ENCODE measurements at regions not wholly inside any gene's neighbourhood (a gene's known extent, or its start where the extent isn't known, plus 50 kb on each side); places are given as distances from the start of the nearest gene placed in this dataset.
"Not testable (repeated sequence)": the region's sequence is repeated elsewhere in the genome, so short reads cannot be mapped to it uniquely, and the experiment has no call there.

GRCh38 chr9:62864481-62865469 is 1674.9 kb downstream of the SPATA31A7 start:
- H3F3A ChIP-seq (ENCODE audit: low read depth); H3K36me3 ChIP-seq; H3K36me3 Mint-ChIP-seq; H3K4me1 ChIP-seq; H3K27ac Mint-ChIP-seq; H3K79me2 ChIP-seq (ENCODE audit: low read depth); H3K9me3 ChIP-seq (ENCODE audit: low read depth); H3K4me1 Mint-ChIP-seq; H3K9me3 Mint-ChIP-seq; H3K27ac ChIP-seq; H3K9ac ChIP-seq: not testable (repeated sequence)
- H3K27me3 Mint-ChIP-seq (ENCODE audit: insufficient read depth, low read depth), result peaks cover 60% of the 10 kb centered on the region
- peak overlapping the region; percentile 18 for H3K4me3 ChIP-seq
- peaks cover 10% of the 10 kb centered on the region for H4K20me1 ChIP-seq (ENCODE audit: low read depth)
- TF ChIP-seq EZH2 (IDR thresholded peaks at IDR 0.05), result peak; percentile 77
- TF ChIP-seq EZH2phosphoT487 (IDR thresholded peaks at IDR 0.05), result peak; percentile 74
- peak overlapping the region; percentile 39 for H3K4me3 Mint-ChIP-seq
- H3K4me2 ChIP-seq, result peak overlapping the region; percentile 27
- peak overlapping the region; percentile 68 for H2AFZ ChIP-seq (replicated peaks)
- peak; percentile 83 for DNase-seq (ENCODE audit: low spot score)
- peaks cover 97% of the 10 kb centered on the region for H3K27me3 ChIP-seq

- H3K79me2 ChIP-seq (ENCODE audit: low read depth); H3K4me3 Mint-ChIP-seq; H3K36me3 ChIP-seq; H3K4me3 ChIP-seq; H3F3A ChIP-seq (ENCODE audit: low read depth); DNase-seq (ENCODE audit: low spot score); H3K36me3 Mint-ChIP-seq; H3K4me1 Mint-ChIP-seq; H3K9me3 ChIP-seq (ENCODE audit: low read depth); H3K4me2 ChIP-seq; H3K4me1 ChIP-seq; H4K20me1 ChIP-seq (ENCODE audit: low read depth); H3K27ac ChIP-seq; H3K27ac Mint-ChIP-seq; H3K9me3 Mint-ChIP-seq; H3K9ac ChIP-seq; H2AFZ ChIP-seq (replicated peaks): not testable (repeated sequence)
- peaks cover 41% of the 10 kb centered on the region for H3K27me3 Mint-ChIP-seq (ENCODE audit: insufficient read depth, low read depth)
- H3K27me3 ChIP-seq, result peaks cover 97% of the 10 kb centered on the region
Measured at GRCh38 chr9:62869061-62869460, 1679.2 kb downstream of the SPATA31A7 start.

- H3K27ac Mint-ChIP-seq; H3K4me3 Mint-ChIP-seq; H3F3A ChIP-seq (ENCODE audit: low read depth); H3K36me3 Mint-ChIP-seq; H3K9me3 Mint-ChIP-seq; H2AFZ ChIP-seq (replicated peaks); H3K9ac ChIP-seq; H4K20me1 ChIP-seq (ENCODE audit: low read depth); H3K4me1 Mint-ChIP-seq; H3K9me3 ChIP-seq (ENCODE audit: low read depth); H3K4me2 ChIP-seq; H3K27ac ChIP-seq; H3K4me3 ChIP-seq; H3K36me3 ChIP-seq; H3K4me1 ChIP-seq; H3K79me2 ChIP-seq (ENCODE audit: low read depth); DNase-seq (ENCODE audit: low spot score): not testable (repeated sequence)
- H3K27me3 ChIP-seq, result peaks cover 95% of the 10 kb centered on the region
- peaks cover 18% of the 10 kb centered on the region for H3K27me3 Mint-ChIP-seq (ENCODE audit: insufficient read depth, low read depth)
Measured at GRCh38 chr9:62871765-62872164, 1681.9 kb downstream of the SPATA31A7 start.

DNA sequence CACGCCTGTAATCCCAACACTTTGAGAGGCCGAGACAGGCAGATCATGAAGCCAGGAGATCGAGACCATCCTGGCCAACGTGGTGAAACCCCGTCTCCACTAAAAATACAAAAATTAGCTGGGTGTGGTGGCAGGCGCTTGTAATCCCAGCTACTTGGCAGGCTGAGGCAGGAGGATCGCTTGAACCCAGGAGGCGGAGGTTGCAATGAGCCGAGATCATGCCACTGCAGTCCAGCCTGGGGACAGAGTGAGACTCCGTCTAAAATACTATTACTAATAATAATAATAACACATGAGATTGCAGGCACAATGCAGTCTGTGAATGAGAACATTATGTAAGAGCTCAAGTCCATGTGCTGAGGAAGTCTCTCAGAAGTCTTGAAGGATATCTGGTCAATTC is 1684.4 kb downstream of the SPATA31A7 start:
- not testable (repeated sequence) for H3K9me3 Mint-ChIP-seq; H3K4me3 ChIP-seq; H3K9me3 ChIP-seq (ENCODE audit: low read depth); H3K9ac ChIP-seq; H3K4me1 ChIP-seq; H3K4me1 Mint-ChIP-seq; H3F3A ChIP-seq (ENCODE audit: low read depth); H2AFZ ChIP-seq (replicated peaks); H3K27ac Mint-ChIP-seq; H3K4me2 ChIP-seq; DNase-seq (ENCODE audit: low spot score); H3K4me3 Mint-ChIP-seq; H3K27ac ChIP-seq; H3K36me3 ChIP-seq; H4K20me1 ChIP-seq (ENCODE audit: low read depth); H3K36me3 Mint-ChIP-seq; H3K79me2 ChIP-seq (ENCODE audit: low read depth)
- H3K27me3 ChIP-seq, result peaks cover 94% of the 10 kb centered on the region
- peaks cover 13% of the 10 kb centered on the region for H3K27me3 Mint-ChIP-seq (ENCODE audit: insufficient read depth, low read depth)

DNA sequence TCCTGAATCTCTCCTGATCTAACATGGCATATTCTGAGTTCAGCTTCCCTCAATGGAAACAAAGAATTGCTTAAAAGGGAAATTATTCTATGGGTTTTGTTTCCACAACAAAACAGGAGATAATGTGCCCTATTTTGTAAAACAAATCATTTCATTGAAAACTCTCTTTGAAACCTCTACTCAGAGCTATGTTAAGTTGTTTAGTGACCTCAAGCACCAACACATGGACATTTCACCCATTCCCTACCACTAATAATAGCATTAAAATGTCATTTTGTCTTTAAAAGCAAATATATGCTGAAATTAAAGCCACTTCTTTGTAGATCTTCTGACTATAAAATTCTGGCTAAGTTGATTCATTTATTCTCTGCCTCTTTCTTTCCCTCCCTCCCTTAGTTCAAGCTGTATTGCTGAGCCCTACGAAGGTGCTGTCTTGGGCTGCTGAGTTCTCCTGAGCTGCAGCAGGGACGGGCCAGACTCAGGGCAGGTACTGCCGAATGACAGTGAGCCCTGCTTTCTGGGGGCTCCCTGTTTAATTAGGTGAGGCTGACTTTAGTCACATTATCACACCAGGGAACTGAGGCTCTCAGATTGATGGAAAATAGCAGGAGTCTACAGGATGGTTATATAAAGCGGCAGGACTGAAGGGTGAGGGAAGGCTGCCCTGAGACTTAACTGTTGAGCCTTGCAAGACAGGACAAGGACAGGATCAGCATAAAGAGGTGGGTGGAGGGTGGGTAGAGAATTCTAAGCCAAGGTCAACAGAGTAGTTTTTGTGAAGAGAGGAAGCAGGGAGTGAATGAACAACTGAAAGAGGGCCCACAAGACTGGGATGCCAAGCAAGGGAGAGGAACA is 1685.1 kb downstream of the SPATA31A7 start:
- H3K4me1 ChIP-seq; H3K4me3 ChIP-seq; H3K4me3 Mint-ChIP-seq; H4K20me1 ChIP-seq (ENCODE audit: low read depth); H3K27ac Mint-ChIP-seq; H3K36me3 ChIP-seq; H3K9ac ChIP-seq; H2AFZ ChIP-seq (replicated peaks); H3K4me2 ChIP-seq; DNase-seq (ENCODE audit: low spot score); H3F3A ChIP-seq (ENCODE audit: low read depth); H3K79me2 ChIP-seq (ENCODE audit: low read depth); H3K36me3 Mint-ChIP-seq; H3K27ac ChIP-seq; H3K4me1 Mint-ChIP-seq; H3K9me3 ChIP-seq (ENCODE audit: low read depth); H3K9me3 Mint-ChIP-seq: not testable (repeated sequence)
- peaks cover 16% of the 10 kb centered on the region for H3K27me3 Mint-ChIP-seq (ENCODE audit: insufficient read depth, low read depth)
- peaks cover 96% of the 10 kb centered on the region for H3K27me3 ChIP-seq

DNA sequence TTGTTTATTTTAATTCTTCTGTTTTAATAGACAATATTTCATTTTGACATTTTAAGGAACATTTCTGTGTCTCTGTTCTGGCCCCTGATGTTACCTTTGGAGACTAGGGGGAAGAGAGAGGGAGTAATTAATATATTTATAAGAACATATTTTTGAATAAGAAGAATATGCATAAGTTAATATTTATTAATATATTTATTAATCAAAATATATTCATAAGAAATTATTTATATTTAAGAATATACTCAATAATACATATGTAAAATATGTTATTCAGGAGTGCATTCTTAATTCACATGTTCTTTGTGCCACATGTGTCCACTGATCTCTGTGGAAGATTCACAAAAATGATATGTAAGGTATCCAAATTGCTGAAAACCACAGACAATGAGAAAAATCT is 1687.7 kb downstream of the SPATA31A7 start:
- H3K4me3 ChIP-seq, H3K4me3 Mint-ChIP-seq, H3K9me3 Mint-ChIP-seq: not testable (repeated sequence)

DNA sequence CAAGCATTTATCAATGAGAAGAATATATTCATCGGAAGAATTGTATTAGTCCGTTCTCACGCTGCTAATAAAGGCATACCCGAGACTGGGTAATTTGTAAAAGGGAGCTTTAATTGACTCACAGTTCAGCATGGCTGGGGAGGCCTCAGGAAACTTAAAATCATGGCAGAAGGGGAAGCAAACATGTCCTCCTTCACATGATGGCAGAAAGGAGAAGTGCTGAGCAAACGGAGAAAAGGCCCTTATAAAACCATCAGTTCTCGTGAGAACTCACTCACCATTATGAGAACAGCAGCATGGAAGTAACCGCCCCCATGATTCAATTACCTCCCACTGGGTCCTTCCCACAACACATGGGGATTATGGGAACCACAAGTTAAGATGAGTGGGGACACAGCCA is 1688.2 kb downstream of the SPATA31A7 start:
- H3K27me3 ChIP-seq, result peaks cover 96% of the 10 kb centered on the region
- H3K9ac ChIP-seq, result not testable (repeated sequence)

More for the DNA sequence above, 1687.7 kb downstream of the SPATA31A7 start:
- not testable (repeated sequence) for H3K4me1 Mint-ChIP-seq; H3K79me2 ChIP-seq (ENCODE audit: low read depth); H3K4me1 ChIP-seq; DNase-seq (ENCODE audit: low spot score); H3F3A ChIP-seq (ENCODE audit: low read depth); H3K9ac ChIP-seq; H3K36me3 ChIP-seq; H3K9me3 ChIP-seq (ENCODE audit: low read depth); H3K36me3 Mint-ChIP-seq; H3K27ac ChIP-seq; H4K20me1 ChIP-seq (ENCODE audit: low read depth); H2AFZ ChIP-seq (replicated peaks); H3K4me2 ChIP-seq; H3K27ac Mint-ChIP-seq
- H3K27me3 Mint-ChIP-seq (ENCODE audit: insufficient read depth, low read depth), result peaks cover 14% of the 10 kb centered on the region
- H3K27me3 ChIP-seq, result peaks cover 96% of the 10 kb centered on the region

More for the DNA sequence above, 1688.2 kb downstream of the SPATA31A7 start:
- not testable (repeated sequence) for H3K27ac Mint-ChIP-seq; DNase-seq (ENCODE audit: low spot score); H3K4me1 ChIP-seq; H3K27ac ChIP-seq; H3K36me3 Mint-ChIP-seq; H3K9me3 Mint-ChIP-seq; H2AFZ ChIP-seq (replicated peaks); H3K9me3 ChIP-seq (ENCODE audit: low read depth); H3K4me2 ChIP-seq; H3K79me2 ChIP-seq (ENCODE audit: low read depth); H3K4me3 Mint-ChIP-seq; H3K4me3 ChIP-seq; H3F3A ChIP-seq (ENCODE audit: low read depth); H3K4me1 Mint-ChIP-seq; H3K36me3 ChIP-seq; H4K20me1 ChIP-seq (ENCODE audit: low read depth)
- H3K27me3 Mint-ChIP-seq (ENCODE audit: insufficient read depth, low read depth), result peaks cover 14% of the 10 kb centered on the region

All from neural progenitor cell (in vitro differentiated cells).